MM.1S (cell line): ENCODE measurements at regions not wholly inside any gene's neighbourhood (a gene's known extent, or its start where the extent isn't known, plus 50 kb on each side); places are given as distances from the start of the nearest gene placed in this dataset.

Source experiments
- DNase-seq: peaks from one replicate; pipeline ENCODE4 v3.0.0-alpha.2; 2015
- H2AFZ ChIP-seq: fragments of 300-600 bp; sonication (generic); 2 replicates; pipeline ENCODE4 v1.6.0; 2016; ENCODE audit warnings: antibody characterized with exemption, low read length
- H3F3A ChIP-seq: fragments of 300-600 bp; sonication (generic); 2 replicates; pipeline ENCODE4 v1.6.1; 2016; ENCODE audit warnings: mild to moderate bottlenecking, antibody characterized with exemption, low read length, moderate library complexity, mixed read lengths; ENCODE audit not compliant: insufficient read depth
- H3K27ac ChIP-seq: fragments of 300-600 bp; sonication (generic); 2 replicates; pipeline ENCODE4 v1.5.1; 2016; ENCODE audit warnings: mild to moderate bottlenecking, low read length
- H3K27me3 ChIP-seq: fragments of 300-600 bp; sonication (generic); replicated peaks from 2 replicates; pipeline ENCODE4 v1.6.0; 2016; ENCODE audit warnings: low read length; ENCODE audit not compliant: insufficient read depth
- H3K36me3 ChIP-seq: fragments of 300-600 bp; sonication (generic); replicated peaks from 2 replicates; pipeline ENCODE4 v1.6.1; 2016; ENCODE audit warnings: mild to moderate bottlenecking, low read length, mixed read lengths; ENCODE audit not compliant: insufficient read depth
- H3K4me1 ChIP-seq: fragments of 300-600 bp; sonication (generic); 2 replicates; pipeline ENCODE4 v1.6.1; 2016; ENCODE audit warnings: low read length, mixed read lengths
- H3K4me2 ChIP-seq: fragments of 300-600 bp; sonication (generic); 2 replicates; pipeline ENCODE4 v1.6.0; 2016; ENCODE audit warnings: low read depth, low read length
- H3K4me3 ChIP-seq: fragments of 300-600 bp; sonication (generic); 2 replicates; pipeline ENCODE4 v1.5.1; 2016; ENCODE audit warnings: low read length, mixed read lengths
- H3K79me2 ChIP-seq: fragments of 300-600 bp; sonication (generic); 2 replicates; pipeline ENCODE4 v1.6.1; 2016; ENCODE audit warnings: mixed run types, low read length, mixed read lengths
- H3K9ac ChIP-seq: fragments of 300-600 bp; sonication (generic); 2 replicates; pipeline ENCODE4 v1.6.1; 2016; ENCODE audit warnings: low read length, mixed read lengths
- H3K9me2 ChIP-seq: fragments of 300-600 bp; sonication (generic); replicated peaks from 2 replicates; pipeline ENCODE4 v1.6.1; 2016; ENCODE audit warnings: mild to moderate bottlenecking, low read length, mixed read lengths; ENCODE audit not compliant: insufficient read depth
- H3K9me3 ChIP-seq: fragments of 300-600 bp; sonication (generic); replicated peaks from 2 replicates; pipeline ENCODE4 v1.6.1; 2016; ENCODE audit warnings: mild to moderate bottlenecking, low read length, mixed read lengths; ENCODE audit not compliant: insufficient read depth
- H4K20me1 ChIP-seq: fragments of 300-600 bp; sonication (generic); 2 replicates; pipeline ENCODE4 v1.6.1; 2016; ENCODE audit warnings: mild to moderate bottlenecking, low read length, moderate library complexity, mixed read lengths; ENCODE audit not compliant: insufficient read depth
- EZH2 ChIP-seq: fragments of 300-600 bp; sonication (generic); optimal IDR thresholded peaks from 2 replicates; pipeline ENCODE3; 2017; ENCODE audit warnings: low read depth, mild to moderate bottlenecking, antibody characterized with exemption, low read length, mixed read lengths
- EZH2phosphoT487 ChIP-seq: fragments of 300-600 bp; sonication (generic); IDR thresholded peaks from 2 replicates; pipeline ENCODE4 v1.6.1; 2018; ENCODE audit warnings: antibody characterized with exemption, low read length
- TF ChIP-seq, protein P1 (sequence below): fragments of 300-600 bp; sonication (generic); IDR thresholded peaks from 2 replicates; pipeline ENCODE4 v1.5.1; 2016; ENCODE audit warnings: antibody characterized with exemption, low read length, mixed read lengths

DNA sequence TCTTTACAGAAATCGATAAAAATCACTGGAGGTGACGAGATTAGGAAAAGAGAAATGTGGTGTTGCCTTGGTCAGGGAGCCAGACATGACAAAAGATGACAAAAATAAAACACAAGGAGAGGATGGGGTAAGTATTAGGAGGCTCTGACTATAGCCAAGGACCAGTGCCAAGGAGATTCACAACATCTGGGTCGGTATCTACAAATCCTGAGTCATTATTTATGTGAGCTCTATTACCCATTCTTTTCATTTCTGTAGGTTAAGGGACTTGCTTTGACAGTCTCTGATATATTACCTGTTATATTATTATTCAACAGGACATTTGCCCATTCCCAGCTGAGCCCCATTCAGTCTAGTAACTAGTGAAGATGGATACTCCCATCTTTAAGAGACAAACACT lies 120.8 kb downstream of the TYW3 start:
- no peaks in the 10 kb centered on the region for H3F3A ChIP-seq
- H4K20me1 ChIP-seq, result no peaks in the 10 kb centered on the region
- H3K27me3 ChIP-seq, result no peaks in the 10 kb centered on the region
- no peak overlapping the region for H3K4me2 ChIP-seq
- peaks cover 7% of the 10 kb centered on the region for H3K4me1 ChIP-seq
- TF ChIP-seq EZH2phosphoT487, result no peak
- TF ChIP-seq EZH2, result no peak
- TF ChIP-seq, protein P1, sequence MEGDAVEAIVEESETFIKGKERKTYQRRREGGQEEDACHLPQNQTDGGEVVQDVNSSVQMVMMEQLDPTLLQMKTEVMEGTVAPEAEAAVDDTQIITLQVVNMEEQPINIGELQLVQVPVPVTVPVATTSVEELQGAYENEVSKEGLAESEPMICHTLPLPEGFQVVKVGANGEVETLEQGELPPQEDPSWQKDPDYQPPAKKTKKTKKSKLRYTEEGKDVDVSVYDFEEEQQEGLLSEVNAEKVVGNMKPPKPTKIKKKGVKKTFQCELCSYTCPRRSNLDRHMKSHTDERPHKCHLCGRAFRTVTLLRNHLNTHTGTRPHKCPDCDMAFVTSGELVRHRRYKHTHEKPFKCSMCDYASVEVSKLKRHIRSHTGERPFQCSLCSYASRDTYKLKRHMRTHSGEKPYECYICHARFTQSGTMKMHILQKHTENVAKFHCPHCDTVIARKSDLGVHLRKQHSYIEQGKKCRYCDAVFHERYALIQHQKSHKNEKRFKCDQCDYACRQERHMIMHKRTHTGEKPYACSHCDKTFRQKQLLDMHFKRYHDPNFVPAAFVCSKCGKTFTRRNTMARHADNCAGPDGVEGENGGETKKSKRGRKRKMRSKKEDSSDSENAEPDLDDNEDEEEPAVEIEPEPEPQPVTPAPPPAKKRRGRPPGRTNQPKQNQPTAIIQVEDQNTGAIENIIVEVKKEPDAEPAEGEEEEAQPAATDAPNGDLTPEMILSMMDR, result no peak
- no peaks in the 10 kb centered on the region for H3K36me3 ChIP-seq
- H3K4me3 ChIP-seq, result no peak overlapping the region
- DNase-seq, result no peak
- no peak overlapping the region for H3K9ac ChIP-seq
- no peaks in the 10 kb centered on the region for H3K9me2 ChIP-seq
- no peaks in the 10 kb centered on the region for H3K9me3 ChIP-seq
- no peaks in the 10 kb centered on the region for H3K79me2 ChIP-seq
- no peak overlapping the region for H3K27ac ChIP-seq
- no peak overlapping the region for H2AFZ ChIP-seq

DNA sequence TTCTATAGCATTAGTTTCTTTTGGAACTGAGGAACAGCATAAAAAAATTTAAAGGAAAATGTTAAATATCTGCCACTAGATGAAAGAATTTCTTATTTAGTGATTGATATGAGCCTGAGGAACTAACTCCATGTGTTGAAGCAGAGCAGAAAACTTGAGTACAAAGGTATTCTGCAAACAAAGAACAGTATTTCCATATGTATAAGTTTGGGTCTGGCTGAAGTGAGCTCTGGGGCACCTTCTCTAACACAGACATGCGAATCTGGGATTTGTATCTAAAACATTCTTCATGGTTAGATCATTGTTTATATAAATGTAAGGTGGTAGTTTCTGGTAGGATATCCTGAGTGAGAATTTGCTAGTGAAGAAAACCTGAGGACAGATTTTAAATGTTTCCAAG lies 123.2 kb downstream of the TYW3 start:
- Histone ChIP-seq H4K20me1 (no peaks in the 10 kb centered on the region), H3K4me2 (no peak overlapping the region), H3K27me3 (no peaks in the 10 kb centered on the region), H3K4me1 (peaks cover 7% of the 10 kb centered on the region), H3K9me2 (no peaks in the 10 kb centered on the region), H3K79me2 (no peaks in the 10 kb centered on the region), H3K36me3 (no peaks in the 10 kb centered on the region), H3K4me3 (no peak overlapping the region), H2AFZ (no peak overlapping the region), H3F3A (no peaks in the 10 kb centered on the region), H3K9ac (no peak overlapping the region), H3K27ac (no peak overlapping the region), H3K9me3 (no peaks in the 10 kb centered on the region)
- TF ChIP-seq EZH2, result no peak
- DNase-seq, result no peak

DNA sequence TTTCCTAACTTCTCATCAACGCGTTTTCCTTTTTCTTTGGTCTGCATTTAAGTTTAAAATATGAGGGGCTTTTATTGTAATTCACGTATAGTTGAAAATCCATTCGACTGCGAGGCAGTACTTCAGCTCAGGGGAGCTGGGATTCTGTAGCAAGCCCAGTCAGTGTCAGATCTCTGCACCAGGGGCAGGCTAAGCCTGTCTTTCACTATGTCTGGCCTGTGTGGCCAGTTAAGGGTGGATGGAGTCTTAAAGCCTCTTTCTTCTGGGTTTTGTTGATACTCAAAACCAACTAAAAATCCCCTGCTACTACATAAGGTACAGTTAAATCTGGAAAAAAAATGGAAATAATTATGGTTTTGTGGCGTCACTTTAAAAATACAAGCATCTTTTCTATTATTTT lies 124.7 kb downstream of the TYW3 start:
- no peak overlapping the region for H2AFZ ChIP-seq
- DNase-seq, result no peak

DNA sequence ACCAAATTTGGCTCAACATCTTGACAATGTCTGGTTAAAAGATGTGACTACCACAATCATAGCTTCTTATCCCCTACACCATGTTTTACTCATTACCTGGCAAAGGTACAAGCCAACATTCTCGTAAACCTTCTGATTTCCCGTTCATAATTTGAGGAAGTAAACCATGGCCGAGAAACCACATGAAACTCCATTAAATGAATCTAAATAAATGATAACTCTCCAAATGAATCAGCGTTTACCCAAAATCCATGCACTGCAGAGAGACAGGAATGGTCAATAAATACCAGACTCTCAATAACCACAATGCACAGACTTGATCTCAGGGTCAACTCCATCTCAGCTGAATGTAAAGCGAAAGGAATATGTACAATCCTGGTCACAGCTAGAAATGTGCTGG lies 125.2 kb downstream of the TYW3 start:
- H3K9ac ChIP-seq, result no peak overlapping the region
- no peak overlapping the region for H2AFZ ChIP-seq
- no peaks in the 10 kb centered on the region for H3F3A ChIP-seq
- H3K79me2 ChIP-seq, result no peaks in the 10 kb centered on the region
- no peak overlapping the region for H3K27ac ChIP-seq
- H3K4me1 ChIP-seq, result peaks cover 7% of the 10 kb centered on the region
- no peak for DNase-seq
- H3K4me3 ChIP-seq, result no peak overlapping the region
- H3K9me2 ChIP-seq, result no peaks in the 10 kb centered on the region
- no peaks in the 10 kb centered on the region for H3K36me3 ChIP-seq
- no peaks in the 10 kb centered on the region for H4K20me1 ChIP-seq
- TF ChIP-seq, protein P1, result no peak
- TF ChIP-seq EZH2 (no peak), EZH2phosphoT487 (no peak)
- H3K4me2 ChIP-seq, result no peak overlapping the region
- H3K9me3 ChIP-seq, result no peaks in the 10 kb centered on the region
- H3K27me3 ChIP-seq, result no peaks in the 10 kb centered on the region

More for the DNA sequence above, 124.7 kb downstream of the TYW3 start:
- Histone ChIP-seq H3K9me3 (no peaks in the 10 kb centered on the region), H3K27me3 (no peaks in the 10 kb centered on the region), H3K9ac (no peak overlapping the region), H3K9me2 (no peaks in the 10 kb centered on the region), H3K36me3 (no peaks in the 10 kb centered on the region), H3K4me1 (peaks cover 7% of the 10 kb centered on the region), H3F3A (no peaks in the 10 kb centered on the region), H3K4me3 (no peak overlapping the region), H4K20me1 (no peaks in the 10 kb centered on the region), H3K4me2 (no peak overlapping the region), H3K27ac (no peak overlapping the region), H3K79me2 (no peaks in the 10 kb centered on the region)
- no peak for TF ChIP-seq EZH2phosphoT487
- TF ChIP-seq, protein P1, result no peak
- no peak for TF ChIP-seq EZH2
